HL-60 (cell line): ENCODE measurements at regions not wholly inside any gene's neighbourhood (a gene's known extent, or its start where the extent isn't known, plus 50 kb on each side); places are given as distances from the start of the nearest gene placed in this dataset.

Source experiments
- DNase-seq, 2 experiments: peaks; one replicate each; pipeline ENCODE4 v3.0.0-alpha.2; 2010 to 2020; ENCODE audit warnings: low read depth in 1 of 2, low spot score in 1 of 2
- H3K27ac ChIP-seq: fragments of 250-450 bp; sonication (Bioruptor Pico); replicated peaks from 2 replicates; pipeline ENCODE4 v1.5.1; 2020; ENCODE audit warnings: mild to moderate bottlenecking, moderate library complexity
- H3K27me3 ChIP-seq: fragments of 250-450 bp; sonication (Bioruptor Pico); 2 replicates; pipeline ENCODE4 v1.5.1; 2021; ENCODE audit warnings: mild to moderate bottlenecking, moderate library complexity; ENCODE audit not compliant: insufficient read depth, poor library complexity, severe bottlenecking
- H3K4me3 ChIP-seq: replicated peaks from 2 replicates; pipeline ENCODE4 v1.5.1; 2011; ENCODE audit warnings: mild to moderate bottlenecking, control low read depth, low read length; ENCODE audit not compliant: insufficient read depth
- CTCF ChIP-seq: IDR thresholded peaks from one replicate; pipeline ENCODE4 v1.5.1; 2011; ENCODE audit warnings: low read length, control low read depth, inconsistent platforms; ENCODE audit not compliant: insufficient read depth
- GABPA ChIP-seq: IDR thresholded peaks from 2 replicates; pipeline ENCODE4 v1.6.1; 2012; ENCODE audit warnings: low read depth
- POLR2AphosphoS5 ChIP-seq: IDR thresholded peaks from 2 replicates; pipeline ENCODE4 v1.6.1; 2012; ENCODE audit warnings: low read depth
- REST ChIP-seq: IDR thresholded peaks from 2 replicates; pipeline ENCODE4 v1.6.1; 2012; ENCODE audit warnings: low read depth; ENCODE audit not compliant: insufficient replicate concordance
- SPI1 ChIP-seq: IDR thresholded peaks from 2 replicates; pipeline ENCODE4 v1.6.1; 2012; ENCODE audit warnings: low read depth, mild to moderate bottlenecking, borderline replicate concordance

GRCh38 chr1:224859651-224860050, 69.8 kb upstream of the DNAH14 start:
- Histone ChIP-seq H3K27ac (no peak overlapping the region), H3K4me3 (no peak overlapping the region), H3K27me3 (no peaks in the 10 kb centered on the region)
- TF ChIP-seq CTCF: no peak
- TF ChIP-seq GABPA: no peak
- no peak for TF ChIP-seq REST
- TF ChIP-seq POLR2AphosphoS5: no peak
- TF ChIP-seq SPI1: no peak
- no peak for DNase-seq

DNA sequence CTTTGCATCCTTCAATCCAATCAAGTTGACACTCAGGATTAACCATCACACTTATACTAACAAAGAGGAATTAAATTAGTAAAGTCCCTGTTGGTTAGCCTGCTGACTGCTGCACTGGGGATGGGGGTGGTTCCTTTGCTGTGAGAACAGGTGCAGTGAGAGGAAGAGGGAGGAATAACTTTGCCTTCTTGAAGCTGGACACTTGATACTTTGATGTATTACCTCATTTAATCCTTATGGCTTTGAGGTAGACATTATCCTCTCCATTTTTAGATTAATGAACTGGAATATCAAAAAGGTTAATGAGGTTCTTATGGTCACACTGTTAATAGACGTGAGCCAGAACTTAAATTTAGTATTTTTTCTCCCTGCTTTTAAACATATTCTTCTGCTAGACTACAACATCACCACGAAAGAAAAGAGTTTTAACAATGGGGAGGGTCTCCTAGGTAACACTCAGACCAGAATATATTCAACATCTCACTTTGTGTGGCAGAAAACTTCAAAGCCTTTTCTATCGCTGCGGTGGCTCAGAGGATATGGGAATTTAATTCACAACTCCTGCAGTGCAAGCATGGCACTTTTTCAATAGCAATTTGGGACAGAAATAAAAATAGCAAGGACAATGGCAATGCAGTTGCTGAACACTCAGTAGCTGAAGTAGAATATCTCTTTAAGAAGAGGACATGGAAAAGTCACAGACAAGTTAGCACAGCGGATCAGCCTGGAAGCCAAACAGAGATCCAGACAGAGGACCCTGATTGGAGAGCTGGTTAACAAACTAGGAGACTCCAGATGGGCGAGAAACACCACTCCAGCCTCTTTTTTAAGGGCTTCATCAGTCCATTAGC, 68.8 kb upstream of the DNAH14 start:
- no peak for DNase-seq
- no peaks in the 10 kb centered on the region for H3K27me3 ChIP-seq
- no peak overlapping the region for H3K4me3 ChIP-seq
- no peak overlapping the region for H3K27ac ChIP-seq
- TF ChIP-seq CTCF (no peak), SPI1 (no peak), REST (no peak)

GRCh38 chr1:224861339-224861716, 68.1 kb upstream of the DNAH14 start:
- H3K27ac ChIP-seq: no peak overlapping the region
- DNase-seq: no peak
- no peak overlapping the region for H3K4me3 ChIP-seq
- H3K27me3 ChIP-seq: no peaks in the 10 kb centered on the region
- no peak for TF ChIP-seq CTCF
- no peak for TF ChIP-seq SPI1
- no peak for TF ChIP-seq POLR2AphosphoS5
- no peak for TF ChIP-seq REST
- no peak for TF ChIP-seq GABPA
